VCaP (cell line): ENCODE measurements at regions not wholly inside any gene's neighbourhood (a gene's known extent, or its start where the extent isn't known, plus 50 kb on each side); places are given as distances from the start of the nearest gene placed in this dataset.

Source experiments
- H3K27ac ChIP-seq: fragments of 450-650 bp; 2 replicates; pipeline ENCODE4 v1.5.1; 2017
- CTCF ChIP-seq: fragments of 450-650 bp; conservative IDR thresholded peaks from 2 replicates; pipeline ENCODE4 v1.5.1; 2017; ENCODE audit warnings: mild to moderate bottlenecking, moderate library complexity

DNA sequence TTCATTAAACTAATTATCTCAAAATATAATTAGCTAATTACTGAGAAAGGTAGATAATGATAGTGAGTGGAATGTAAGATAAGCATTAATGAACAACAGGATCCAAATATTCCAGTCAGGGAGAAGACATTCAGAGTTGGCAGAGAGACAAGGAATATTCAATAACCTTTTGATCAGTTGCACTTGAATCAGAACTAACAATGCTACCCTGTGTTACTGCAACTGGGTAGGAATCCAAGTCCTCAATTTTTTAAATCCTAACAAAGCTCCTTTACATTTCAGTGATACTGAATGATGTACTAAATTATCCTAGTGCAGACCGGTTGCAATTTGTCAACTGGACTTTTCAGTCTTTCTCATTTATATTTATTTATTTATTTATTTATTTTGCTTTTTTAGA, 107.1 kb upstream of the MIR17HG start:
- peak overlapping the region; percentile 91 for H3K27ac ChIP-seq
- no peak for TF ChIP-seq CTCF

- H3K27ac ChIP-seq, result peak overlapping the region; percentile 91
- TF ChIP-seq CTCF, result no peak
Measured at GRCh38 chr13:91241221-91241933, 106.1 kb upstream of the MIR17HG start.

DNA sequence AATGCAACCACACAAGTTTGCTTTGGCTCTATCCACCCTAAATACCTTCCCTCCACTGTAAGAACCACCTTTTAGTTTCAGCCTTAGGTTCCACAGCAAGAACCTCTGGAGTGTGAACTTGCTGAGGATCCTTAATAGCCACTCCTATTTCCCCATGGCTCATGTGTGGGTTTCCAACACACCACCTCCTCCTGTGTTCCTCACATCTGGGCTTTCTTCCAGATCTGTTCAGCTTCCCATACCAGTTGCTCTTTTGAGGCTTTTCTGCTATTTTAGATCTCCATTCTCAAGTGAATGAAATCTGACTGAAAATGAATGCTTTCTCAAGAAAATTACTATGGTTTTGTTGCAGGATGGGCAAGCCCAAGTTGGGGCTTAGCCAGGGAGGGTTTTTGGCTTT, 104.8 kb upstream of the MIR17HG start:
- H3K27ac ChIP-seq, result peak overlapping the region; percentile 91

DNA sequence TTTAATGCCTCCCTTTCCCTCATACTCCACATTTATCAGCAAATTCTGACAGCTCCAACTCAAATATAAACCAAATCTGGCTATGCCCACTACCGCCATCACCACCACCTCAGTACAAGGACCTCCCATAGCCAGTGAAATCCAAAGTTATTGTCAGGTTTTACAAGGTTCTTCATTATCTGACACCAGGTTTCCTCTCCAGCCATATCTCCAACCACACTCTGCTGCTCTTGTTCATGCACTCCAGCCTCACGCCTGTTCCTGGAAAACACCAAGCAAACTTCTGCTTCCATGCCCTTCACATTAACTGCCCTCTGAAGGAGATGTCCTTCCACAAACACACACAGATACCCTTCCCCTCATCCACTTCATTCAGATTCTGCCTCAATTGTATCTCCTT, 102.2 kb upstream of the MIR17HG start:
- H3K27ac ChIP-seq, result no peak overlapping the region
- no peak for TF ChIP-seq CTCF

More for the DNA sequence above, 104.8 kb upstream of the MIR17HG start:
- TF ChIP-seq CTCF, result no peak

- peak; percentile 78 for TF ChIP-seq CTCF
Measured at GRCh38 chr13:91247768-91248167, 99.7 kb upstream of the MIR17HG start.

GRCh38 chr13:91248249-91248648, 99.2 kb upstream of the MIR17HG start:
- no peak overlapping the region for H3K27ac ChIP-seq
- TF ChIP-seq CTCF, result no peak

More at GRCh38 chr13:91247768-91248167, 99.7 kb upstream of the MIR17HG start:
- H3K27ac ChIP-seq, result no peak overlapping the region

DNA sequence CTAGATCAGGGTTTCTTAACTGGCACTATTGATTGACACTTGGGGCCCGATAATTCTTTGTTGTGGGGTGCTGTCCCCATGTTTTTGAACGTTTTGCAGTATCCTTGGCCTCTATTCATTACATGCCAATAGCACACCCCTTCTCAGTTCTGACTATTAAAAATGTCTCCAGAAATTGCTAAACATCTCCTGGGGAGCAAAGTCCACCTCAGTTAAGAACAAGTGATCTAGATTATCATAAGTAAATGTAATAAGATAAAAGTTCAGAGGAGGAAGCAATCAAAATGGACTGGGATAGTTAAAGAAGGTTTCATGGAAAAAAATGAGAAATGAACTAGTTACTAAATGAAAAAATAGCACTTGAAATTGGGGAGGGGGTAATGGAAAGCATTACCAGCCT, 98.1 kb upstream of the MIR17HG start:
- no peak for TF ChIP-seq CTCF
- no peak overlapping the region for H3K27ac ChIP-seq
